ENCODE measurements at regions not wholly inside any gene's neighbourhood (a gene's known extent, or its start where the extent isn't known, plus 50 kb on each side); places are given as distances from the start of the nearest gene placed in this dataset.

DNA sequence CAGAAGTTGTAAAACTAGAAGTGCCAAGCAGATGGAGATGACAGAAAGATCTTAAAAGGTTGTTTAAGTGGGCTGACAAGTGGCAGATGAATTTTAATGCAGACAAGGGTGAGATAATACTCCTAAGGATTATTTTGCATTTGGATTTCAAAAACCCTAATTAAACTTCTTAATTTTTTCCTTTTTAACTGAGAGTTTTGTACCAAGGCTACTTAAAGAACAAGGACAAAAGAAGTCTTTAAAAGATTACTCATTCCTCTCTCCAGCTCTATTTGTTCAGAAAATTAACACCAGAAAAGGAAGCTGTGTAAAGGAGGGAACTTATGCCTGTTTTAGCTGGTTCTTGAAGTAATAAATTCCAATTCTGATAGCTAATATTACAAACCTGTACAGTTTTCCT lies 275.4 kb downstream of the ETNK1 start:
- no peak for TF ChIP-seq POLR2A (IDR thresholded peaks at IDR 0.05)
- TF ChIP-seq, protein P1, sequence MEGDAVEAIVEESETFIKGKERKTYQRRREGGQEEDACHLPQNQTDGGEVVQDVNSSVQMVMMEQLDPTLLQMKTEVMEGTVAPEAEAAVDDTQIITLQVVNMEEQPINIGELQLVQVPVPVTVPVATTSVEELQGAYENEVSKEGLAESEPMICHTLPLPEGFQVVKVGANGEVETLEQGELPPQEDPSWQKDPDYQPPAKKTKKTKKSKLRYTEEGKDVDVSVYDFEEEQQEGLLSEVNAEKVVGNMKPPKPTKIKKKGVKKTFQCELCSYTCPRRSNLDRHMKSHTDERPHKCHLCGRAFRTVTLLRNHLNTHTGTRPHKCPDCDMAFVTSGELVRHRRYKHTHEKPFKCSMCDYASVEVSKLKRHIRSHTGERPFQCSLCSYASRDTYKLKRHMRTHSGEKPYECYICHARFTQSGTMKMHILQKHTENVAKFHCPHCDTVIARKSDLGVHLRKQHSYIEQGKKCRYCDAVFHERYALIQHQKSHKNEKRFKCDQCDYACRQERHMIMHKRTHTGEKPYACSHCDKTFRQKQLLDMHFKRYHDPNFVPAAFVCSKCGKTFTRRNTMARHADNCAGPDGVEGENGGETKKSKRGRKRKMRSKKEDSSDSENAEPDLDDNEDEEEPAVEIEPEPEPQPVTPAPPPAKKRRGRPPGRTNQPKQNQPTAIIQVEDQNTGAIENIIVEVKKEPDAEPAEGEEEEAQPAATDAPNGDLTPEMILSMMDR (IDR thresholded peaks at IDR 0.05), result no peak
